ENCODE measurements at regions not wholly inside any gene's neighbourhood (a gene's known extent, or its start where the extent isn't known, plus 50 kb on each side); places are given as distances from the start of the nearest gene placed in this dataset.

DNA sequence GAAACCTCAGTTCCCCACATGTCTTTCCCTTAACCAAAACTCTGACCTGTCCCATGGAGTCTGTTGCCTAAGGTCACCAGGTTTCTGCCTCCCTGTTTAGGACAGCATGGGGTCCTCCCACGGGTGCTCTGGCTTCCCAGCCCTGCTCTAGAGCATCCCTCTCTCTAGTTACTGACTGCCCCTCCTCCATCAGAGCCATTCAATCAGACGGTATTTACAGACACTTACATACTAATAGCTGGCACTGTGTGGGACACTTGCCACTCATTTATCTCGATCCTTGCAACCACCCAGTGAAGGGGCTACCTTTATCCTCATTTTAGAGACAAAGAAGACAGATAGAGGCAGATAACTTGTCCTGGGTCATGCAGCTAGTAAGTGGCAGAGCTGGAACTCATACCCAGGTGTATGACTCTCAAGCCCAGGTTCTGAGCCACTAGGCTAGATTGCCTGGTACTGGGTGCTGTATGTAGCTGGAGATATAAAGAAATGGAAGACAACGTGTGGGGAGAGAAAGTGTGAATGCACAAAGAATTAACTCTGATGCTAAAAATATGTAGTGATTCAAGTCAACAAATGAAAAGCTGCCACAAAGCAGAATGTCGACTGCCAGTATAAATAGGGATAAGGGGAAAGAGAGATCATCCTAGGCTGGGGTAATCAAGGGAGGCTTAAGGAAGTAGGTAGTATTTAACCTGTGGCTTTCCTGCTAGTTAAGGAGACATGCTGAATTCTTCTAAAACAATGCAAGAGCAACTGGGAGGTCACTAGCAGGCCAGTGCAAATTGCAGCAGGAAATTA is 52.5 kb upstream of the PDE8B start:
- no peak for DNase-seq

DNA sequence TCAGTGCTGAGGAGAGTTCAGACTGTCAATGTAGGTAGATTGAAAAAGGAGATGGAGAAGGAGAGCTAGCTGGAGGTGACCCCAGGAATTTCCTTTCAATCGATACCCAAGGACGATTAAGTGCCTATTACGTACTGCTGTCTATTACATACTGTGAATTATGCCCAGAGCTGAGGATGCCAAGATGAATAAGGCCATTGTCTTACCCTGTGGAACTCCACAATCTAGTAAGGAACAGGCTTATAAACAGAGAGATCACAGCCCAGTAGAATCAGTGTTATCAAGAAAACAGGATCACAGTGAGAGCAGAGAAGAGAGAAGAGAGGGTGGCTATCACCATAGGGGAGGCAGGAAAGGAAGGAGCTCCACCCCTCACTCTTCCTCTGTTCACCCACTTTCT is 54.1 kb upstream of the PDE8B start:
- DNase-seq: peak in 1 of 56 donors; percentile 20

DNA sequence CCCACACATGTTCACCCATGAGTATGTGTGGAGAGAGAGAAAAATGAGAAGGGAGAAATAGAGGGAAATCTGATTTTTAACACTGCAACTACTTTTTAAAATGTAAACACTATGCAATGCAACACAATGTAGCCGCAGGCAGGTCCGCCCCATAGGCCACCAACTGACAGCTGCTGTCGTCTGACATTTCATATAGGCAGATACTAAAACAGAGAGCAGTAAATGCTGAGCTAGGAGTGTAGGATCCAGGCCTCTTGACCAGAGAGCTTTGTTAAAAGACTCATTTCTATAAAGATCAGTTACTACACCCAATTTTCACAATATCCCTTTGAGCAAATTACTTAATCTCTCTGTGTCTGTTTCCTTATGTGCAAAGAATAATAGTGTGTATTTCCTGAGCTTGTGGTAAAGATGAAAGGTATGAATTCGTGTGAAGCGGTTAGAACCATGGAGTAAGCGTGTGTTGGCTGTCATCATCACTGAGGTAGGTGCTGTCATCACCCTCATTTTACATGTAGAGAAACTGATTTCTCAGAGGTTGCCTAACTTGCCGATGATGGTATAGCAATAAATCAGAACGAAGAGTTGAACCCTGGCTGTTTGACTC is 55.2 kb upstream of the PDE8B start:
- DNase-seq: no peak

DNA sequence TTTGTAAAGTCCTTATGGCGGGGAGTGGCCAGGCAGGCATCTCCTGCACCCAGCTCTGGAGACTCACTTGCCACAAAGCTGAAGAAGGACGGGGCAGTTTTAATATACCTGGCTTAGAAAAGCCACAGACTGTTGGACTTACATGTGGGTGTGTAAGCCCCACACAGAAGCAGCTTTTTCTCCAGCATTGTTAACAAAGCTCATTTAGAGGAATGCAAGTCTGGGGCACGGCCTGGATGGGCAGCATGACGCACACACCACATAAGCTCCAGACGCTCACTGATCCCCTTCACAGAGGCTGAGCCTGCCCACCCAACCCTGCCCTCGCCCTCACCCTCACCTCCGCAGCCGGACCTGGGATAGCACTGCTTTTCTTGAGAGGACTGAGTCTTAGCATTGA is 58.0 kb upstream of the PDE8B start:
- peak in 2 of 56 donors; percentile 8 to 26 for DNase-seq

DNA sequence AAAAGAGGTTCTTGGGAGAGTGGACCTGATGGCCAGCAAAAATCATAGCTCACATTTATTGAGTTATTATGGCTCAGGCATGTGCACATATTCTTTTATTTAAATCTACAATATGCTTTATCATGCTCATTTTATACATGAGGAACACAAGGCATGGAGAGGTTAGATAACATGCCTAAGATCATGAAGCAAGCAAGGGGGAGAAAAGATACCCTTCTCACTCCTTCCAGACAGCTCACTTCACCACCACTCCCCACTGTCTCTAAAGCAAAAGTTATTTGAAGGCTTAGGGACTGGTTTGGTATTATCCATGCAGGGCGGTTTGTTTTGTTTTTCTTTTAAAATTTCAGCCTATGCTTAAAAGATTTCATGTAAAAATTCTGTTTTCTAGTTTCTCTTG is 59.0 kb upstream of the PDE8B start:
- no peak for DNase-seq

DNA sequence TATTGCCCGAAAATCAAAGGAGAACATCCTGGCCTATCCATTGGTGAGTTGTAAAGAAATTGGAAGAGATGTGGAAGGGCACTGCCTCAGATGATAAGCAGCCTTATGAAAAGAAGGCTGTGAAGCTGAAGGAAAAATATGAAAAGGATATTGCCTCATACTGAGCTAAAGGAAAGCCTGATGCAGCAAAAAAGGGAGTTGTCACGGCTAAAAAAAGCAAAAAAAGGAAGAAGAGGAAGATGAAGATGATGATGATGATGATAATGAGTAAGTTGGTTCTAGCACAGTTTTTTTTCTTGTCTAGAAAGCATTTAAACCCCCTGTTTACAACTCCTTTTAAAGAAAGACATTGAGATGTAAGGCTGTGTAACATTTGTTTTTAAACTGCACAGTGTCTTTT is 59.8 kb upstream of the ZBED3 start:
- DNase-seq: no peak

DNA sequence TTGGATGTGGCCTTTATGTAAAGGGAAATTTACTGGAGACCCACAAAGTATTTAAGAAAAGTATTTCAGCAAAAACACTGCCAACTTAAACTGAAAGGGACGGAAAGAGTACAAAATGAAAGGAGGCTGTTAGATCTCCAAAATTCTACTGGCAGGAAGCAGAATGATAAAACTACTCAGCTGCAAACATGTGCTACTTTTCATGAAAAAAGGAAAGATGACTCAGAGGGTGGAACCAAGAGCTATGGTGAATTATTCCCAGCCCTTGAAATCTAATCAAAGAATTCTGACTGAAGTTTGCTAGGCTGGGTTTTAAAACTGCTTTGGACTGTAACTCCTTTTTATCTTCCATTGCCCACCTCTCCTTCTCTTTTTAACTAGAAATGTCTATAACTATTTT is 58.6 kb upstream of the ZBED3 start:
- DNase-seq: no peak

DNA sequence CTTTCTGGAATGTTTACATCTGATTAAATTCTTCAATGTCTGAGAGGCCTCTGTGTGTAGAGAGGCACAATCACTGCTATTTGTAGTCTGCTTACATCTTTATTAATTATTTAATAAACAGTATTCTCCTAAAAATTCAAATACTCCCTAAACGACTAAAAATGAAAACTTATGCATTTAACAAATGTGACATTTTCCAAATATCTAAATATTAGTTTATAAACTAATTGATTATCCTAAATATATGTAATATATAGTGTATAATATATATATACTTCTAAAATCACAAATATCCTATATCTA is 57.7 kb upstream of the ZBED3 start:
- no peak for DNase-seq

DNA sequence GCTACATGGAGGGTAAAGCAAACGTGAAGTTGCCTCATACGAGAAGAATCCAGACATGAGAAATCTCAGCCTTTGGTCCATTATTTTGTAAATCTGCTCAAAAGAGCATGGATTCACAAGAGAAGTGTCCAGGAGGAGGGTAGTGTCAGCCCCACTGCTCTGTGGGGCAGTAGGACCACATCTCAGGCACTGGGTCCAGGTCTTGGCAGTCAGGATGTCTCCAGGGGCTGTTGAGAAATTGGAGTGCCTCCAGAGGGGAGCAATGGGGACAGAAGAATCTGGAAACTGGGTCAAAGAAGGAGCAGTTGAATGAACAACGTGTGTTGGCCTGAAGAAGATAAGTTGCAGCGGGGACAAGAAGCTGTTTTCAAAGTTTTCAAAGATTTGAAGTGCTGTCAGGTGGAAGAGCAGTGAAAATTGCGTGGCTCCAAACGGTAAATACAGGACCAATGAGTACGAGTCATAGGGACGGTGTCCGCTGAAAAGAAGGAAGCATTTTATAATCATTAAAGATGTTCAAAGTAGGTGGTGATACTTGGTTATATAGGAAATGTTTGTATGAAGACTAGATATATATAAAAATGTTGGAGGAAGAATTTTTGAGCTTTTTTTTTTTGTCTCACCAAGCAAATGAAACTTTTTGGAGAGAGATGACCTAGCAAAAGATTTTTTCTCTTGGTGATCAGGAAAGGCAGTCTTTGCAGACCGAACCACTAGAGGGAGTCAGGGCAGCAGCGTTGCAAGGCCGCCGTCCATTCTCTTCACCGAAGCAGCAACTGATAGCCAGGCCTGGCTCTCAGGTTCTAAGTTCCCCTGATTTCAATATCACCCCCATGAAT is 57.1 kb upstream of the ZBED3 start:
- peak in 50 of 56 donors; percentile 3 to 87 (median 56) for DNase-seq

DNA sequence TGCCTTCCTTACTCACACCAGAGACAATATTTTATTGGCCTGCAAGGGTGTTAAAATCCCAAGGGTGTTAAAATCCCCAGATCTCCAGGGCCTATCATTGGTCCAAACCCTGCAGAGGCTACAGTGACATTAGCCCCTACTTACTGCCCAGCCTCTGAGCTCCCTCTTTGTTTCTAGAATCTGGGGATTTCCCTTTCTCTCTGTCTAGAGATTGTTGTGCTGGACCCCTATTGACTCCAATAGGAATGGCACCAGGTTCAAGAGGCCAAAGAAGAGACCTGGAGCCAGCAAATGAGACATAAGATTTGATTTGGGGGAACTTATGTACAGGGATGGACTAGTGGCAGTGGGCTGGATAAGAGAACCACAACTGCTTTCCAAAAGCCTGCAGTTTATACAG is 53.3 kb upstream of the ZBED3 start:
- DNase-seq: no peak

DNA sequence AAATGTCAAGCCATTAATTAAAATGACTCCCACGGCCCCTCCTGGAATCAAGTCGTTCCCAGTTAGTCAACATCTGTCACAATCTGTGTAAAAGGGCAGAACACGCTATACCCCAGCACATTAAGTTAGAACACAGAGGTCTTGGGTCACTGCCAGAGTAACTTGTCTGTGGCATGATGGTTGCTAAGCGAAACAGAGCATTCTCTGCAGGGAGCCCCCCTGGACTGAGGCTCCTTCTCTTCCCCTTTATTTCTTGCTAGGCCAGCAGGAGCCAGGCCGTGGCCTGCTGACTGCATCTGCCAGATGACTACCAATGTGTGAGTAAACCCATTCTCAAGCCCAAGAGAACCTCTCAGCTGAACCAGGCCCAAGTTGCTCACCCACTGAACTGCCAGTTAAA is 51.9 kb upstream of the ZBED3 start:
- DNase-seq: peak in 10 of 56 donors; percentile 7 to 62 (median 16)
